A549 (cell line): ENCODE measurements at regions not wholly inside any gene's neighbourhood (a gene's known extent, or its start where the extent isn't known, plus 50 kb on each side); places are given as distances from the start of the nearest gene placed in this dataset.

ENCODE experiments used
- CBX8 ChIP-seq: fragments of 200-600 bp; sonication (generic); IDR thresholded peaks from 2 replicates; pipeline ENCODE4 v1.6.1; 2016
- CTCF ChIP-seq: fragments of >200 bp; sonication (Bioruptor Twin); formaldehyde crosslinking; IDR thresholded peaks from 3 replicates; pipeline ENCODE4 v1.5.1; 2016
- ELK1 ChIP-seq: fragments of 150-350 bp; IDR thresholded peaks from 2 replicates; pipeline ENCODE4 v1.6.1; 2014; ENCODE audit warnings: low read depth, mild to moderate bottlenecking, low read length
- EP300 ChIP-seq, 2 experiments: fragments of >200 bp; sonication (Bioruptor Twin); formaldehyde crosslinking; IDR thresholded peaks; 2 replicates in 1 of 2; 3 replicates in 1 of 2; pipeline ENCODE4 v1.6.1; 2016 to 2017
- HDAC2 ChIP-seq: fragments of 200-600 bp; sonication (generic); IDR thresholded peaks from 2 replicates; pipeline ENCODE4 v1.6.1; 2016
- HOXA7 ChIP-seq: fragments of 250-450 bp; sonication (Bioruptor Pico); IDR thresholded peaks from 2 replicates; pipeline ENCODE4 v1.5.0; 2020; ENCODE audit warnings: mild to moderate bottlenecking, moderate library complexity
- MAFK ChIP-seq: fragments of 450-650 bp; IDR thresholded peaks from 2 replicates; pipeline ENCODE4 v1.6.1; 2014; ENCODE audit not compliant: partially characterized antibody
- POLR2A ChIP-seq: IDR thresholded peaks from 2 replicates; pipeline ENCODE4 v1.6.1; 2012; ENCODE audit warnings: mild to moderate bottlenecking, low read length
- RAD21 ChIP-seq, 2 experiments: fragments of >200 bp in 1 of 2; sonication (Bioruptor Twin) in 1 of 2; formaldehyde crosslinking in 1 of 2; IDR thresholded peaks in 1 of 2; conservative IDR thresholded peaks in 1 of 2; 2 replicates in 1 of 2; 3 replicates in 1 of 2; pipeline ENCODE4 v1.6.1; 2012 to 2018; ENCODE audit warnings: inconsistent platforms in 1 of 2
- RCOR1 ChIP-seq: fragments of 150-350 bp; IDR thresholded peaks from 2 replicates; pipeline ENCODE4 v1.6.1; 2014; ENCODE audit warnings: antibody characterized with exemption, low read length, low read depth
- TF ChIP-seq, protein P1 (sequence below): fragments of 250-450 bp; sonication (Bioruptor Pico); IDR thresholded peaks from 2 replicates; pipeline ENCODE4 v1.5.0; 2021; ENCODE audit warnings: mild to moderate bottlenecking, moderate library complexity, borderline replicate concordance

- TF ChIP-seq CTCF: no peak
- TF ChIP-seq POLR2A: no peak
- no peak for TF ChIP-seq CBX8
- TF ChIP-seq, protein P1, sequence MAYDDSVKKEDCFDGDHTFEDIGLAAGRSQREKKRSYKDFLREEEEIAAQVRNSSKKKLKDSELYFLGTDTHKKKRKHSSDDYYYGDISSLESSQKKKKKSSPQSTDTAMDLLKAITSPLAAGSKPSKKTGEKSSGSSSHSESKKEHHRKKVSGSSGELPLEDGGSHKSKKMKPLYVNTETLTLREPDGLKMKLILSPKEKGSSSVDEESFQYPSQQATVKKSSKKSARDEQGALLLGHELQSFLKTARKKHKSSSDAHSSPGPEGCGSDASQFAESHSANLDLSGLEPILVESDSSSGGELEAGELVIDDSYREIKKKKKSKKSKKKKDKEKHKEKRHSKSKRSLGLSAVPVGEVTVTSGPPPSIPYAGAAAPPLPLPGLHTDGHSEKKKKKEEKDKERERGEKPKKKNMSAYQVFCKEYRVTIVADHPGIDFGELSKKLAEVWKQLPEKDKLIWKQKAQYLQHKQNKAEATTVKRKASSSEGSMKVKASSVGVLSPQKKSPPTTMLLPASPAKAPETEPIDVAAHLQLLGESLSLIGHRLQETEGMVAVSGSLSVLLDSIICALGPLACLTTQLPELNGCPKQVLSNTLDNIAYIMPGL (CRISPR knock-in tag): no peak
- TF ChIP-seq MAFK: no peak
- no peak for TF ChIP-seq HOXA7 (CRISPR knock-in tag)
- no peak for TF ChIP-seq ELK1
- no peak for TF ChIP-seq HDAC2
- no peak for TF ChIP-seq RCOR1
- no peak for TF ChIP-seq RAD21 (conservative IDR thresholded peaks at IDR 0.05 in 1 of 2, IDR thresholded peaks at IDR 0.05 in 1 of 2)
- no peak for TF ChIP-seq EP300 (IDR thresholded peaks at IDR 0.05)
These were observed 81.4 kb upstream of the VRK2 start for GRCh38 chr2:57965219-57965618.
